ENCODE measurements at regions not wholly inside any gene's neighbourhood (a gene's known extent, or its start where the extent isn't known, plus 50 kb on each side); places are given as distances from the start of the nearest gene placed in this dataset.

GRCh38 chr5:152337484-152337883, 67.6 kb downstream of the NMUR2 start:
- no peaks in the 10 kb centered on the region for H3K27me3 ChIP-seq
- TF ChIP-seq CTCF (IDR thresholded peaks at IDR 0.05), result no peak
- TF ChIP-seq POLR2A (IDR thresholded peaks at IDR 0.05), result no peak
- no peak for DNase-seq
- no peaks in the 10 kb centered on the region for H3K36me3 ChIP-seq
- H3K4me3 ChIP-seq, result no peak overlapping the region
- ATAC-seq, result no peak
- intact Hi-C loops (cut with DNase I), result no loop called here
- no peak overlapping the region for H3K27ac ChIP-seq
- no peaks in the 10 kb centered on the region for H3K4me1 ChIP-seq
- H3K9me3 ChIP-seq, result no peaks in the 10 kb centered on the region

- intact Hi-C loops (cut with DNase I), result no loop called here
- H3K4me1 ChIP-seq, result no peaks in the 10 kb centered on the region
- DNase-seq (no peak), ATAC-seq (no peak)
- no peak overlapping the region for H3K27ac ChIP-seq
- no peaks in the 10 kb centered on the region for H3K9me3 ChIP-seq
- H3K36me3 ChIP-seq, result no peaks in the 10 kb centered on the region
- no peak overlapping the region for H3K4me3 ChIP-seq
- H3K27me3 ChIP-seq, result no peaks in the 10 kb centered on the region
- no peak for TF ChIP-seq POLR2A (IDR thresholded peaks at IDR 0.05)
- no peak for TF ChIP-seq CTCF (IDR thresholded peaks at IDR 0.05)
- 23% methylated on average over 1 of the region's 1 CpG for WGBS (ENCODE audit: insufficient coverage, low coverage, low lambda C conversion rate, missing lambda C conversion rate)
Observed at GRCh38 chr5:152335461-152335860, 69.6 kb downstream of the NMUR2 start.

DNA sequence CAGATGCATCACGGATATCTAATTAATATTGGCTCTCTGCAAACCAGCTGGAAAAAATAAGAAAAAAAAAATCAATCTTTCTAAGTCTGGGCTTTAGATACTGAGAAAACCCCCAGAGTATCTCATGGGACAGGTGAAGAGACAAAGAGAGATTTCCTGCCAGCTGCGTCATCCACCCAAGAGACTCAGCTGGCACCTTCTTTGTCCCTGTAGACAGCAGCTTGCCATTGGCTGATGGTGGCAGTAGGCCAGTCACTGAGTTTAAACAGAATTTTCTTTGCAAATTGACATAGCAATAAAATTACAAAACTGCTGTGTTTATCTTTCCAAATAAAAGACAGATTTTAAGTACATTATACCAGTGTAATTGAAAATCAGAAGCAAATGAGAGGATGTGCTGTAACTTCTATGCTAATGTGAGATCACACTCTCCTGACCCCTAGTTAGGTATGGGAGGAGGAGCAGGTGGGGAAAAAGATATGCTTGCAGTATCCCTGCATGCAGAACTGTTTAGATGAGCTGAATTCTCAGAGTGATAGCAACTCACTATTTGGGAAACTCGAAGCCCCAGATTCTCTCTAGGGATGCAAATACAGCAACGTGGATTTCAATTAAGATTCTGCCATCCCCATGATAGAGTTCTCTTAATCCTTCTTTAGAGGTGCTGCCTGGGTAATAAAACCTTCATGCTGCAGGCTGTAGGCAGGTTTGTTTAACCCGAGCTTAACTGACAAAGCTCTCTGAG, 72.2 kb downstream of the NMUR2 start:
- no peaks in the 10 kb centered on the region for H3K4me1 ChIP-seq
- H3K27me3 ChIP-seq, result no peaks in the 10 kb centered on the region
- DNase-seq (no peak), ATAC-seq (no peak)
- WGBS (ENCODE audit: insufficient coverage, low coverage, low lambda C conversion rate, missing lambda C conversion rate), result 41% methylated on average over 4 of the region's 5 CpGs
- H3K9me3 ChIP-seq, result no peaks in the 10 kb centered on the region
- H3K27ac ChIP-seq, result no peak overlapping the region
- no peak overlapping the region for H3K4me3 ChIP-seq
- intact Hi-C loops (cut with DNase I), result no loop called here
- no peaks in the 10 kb centered on the region for H3K36me3 ChIP-seq
- TF ChIP-seq CTCF (IDR thresholded peaks at IDR 0.05) (no peak), POLR2A (IDR thresholded peaks at IDR 0.05) (no peak)

DNA sequence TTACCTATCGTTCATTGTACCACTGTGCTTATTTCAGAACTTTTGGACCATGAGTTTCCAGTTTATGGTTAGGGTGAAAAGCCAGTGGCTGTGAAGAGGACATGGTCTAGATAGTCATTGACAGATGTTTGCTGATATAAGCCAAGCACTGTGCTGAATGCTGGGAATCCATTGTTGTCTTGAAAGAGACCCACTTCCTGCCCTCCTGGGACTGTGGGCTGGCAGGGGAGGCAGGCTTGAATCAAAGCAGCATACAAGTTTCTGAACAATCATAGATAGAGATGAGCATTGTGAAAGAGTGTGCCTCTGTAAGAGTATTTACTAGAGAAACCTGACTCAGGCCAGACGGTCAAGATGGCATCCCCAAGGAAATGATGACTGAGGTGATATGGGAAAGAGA, 73.4 kb downstream of the NMUR2 start:
- Histone ChIP-seq H3K4me3 (no peak overlapping the region), H3K27ac (no peak overlapping the region), H3K27me3 (no peaks in the 10 kb centered on the region), H3K9me3 (no peaks in the 10 kb centered on the region), H3K4me1 (no peaks in the 10 kb centered on the region), H3K36me3 (no peaks in the 10 kb centered on the region)
- WGBS (ENCODE audit: insufficient coverage, low coverage, low lambda C conversion rate, missing lambda C conversion rate), result 38% methylated on average over 2 of the region's 2 CpGs
- ATAC-seq (no peak), DNase-seq (no peak)
- TF ChIP-seq POLR2A (IDR thresholded peaks at IDR 0.05) (no peak), CTCF (IDR thresholded peaks at IDR 0.05) (no peak)
- intact Hi-C loops (cut with DNase I), result no loop called here

GRCh38 chr5:152331006-152331405, 74.1 kb downstream of the NMUR2 start:
- Histone ChIP-seq H3K9me3 (no peaks in the 10 kb centered on the region), H3K36me3 (no peaks in the 10 kb centered on the region), H3K27me3 (no peaks in the 10 kb centered on the region), H3K27ac (no peak overlapping the region), H3K4me1 (no peaks in the 10 kb centered on the region), H3K4me3 (no peak overlapping the region)
- intact Hi-C loops (cut with DNase I), result no loop called here
- no peak for DNase-seq
- WGBS (ENCODE audit: insufficient coverage, low coverage, low lambda C conversion rate, missing lambda C conversion rate), result 54% methylated on average over 2 of the region's 2 CpGs
- TF ChIP-seq POLR2A (IDR thresholded peaks at IDR 0.05), result no peak
- no peak for TF ChIP-seq CTCF (IDR thresholded peaks at IDR 0.05)
- ATAC-seq, result peak in 2 of 4 donors; percentile 22 to 55

Measured in right lobe of liver (tissue), 6 donors.